NCI-H446 (cell line): ENCODE measurements at regions not wholly inside any gene's neighbourhood (a gene's known extent, or its start where the extent isn't known, plus 50 kb on each side); places are given as distances from the start of the nearest gene placed in this dataset.

Source experiments
- DNase-seq, 2 experiments: peaks; one replicate each; lab custom pipeline; 2025; lab: John Stamatoyannopoulos, UW

GRCh38 chr7:136034132-136034531 lies 57.0 kb upstream of the MTPN start:
- DNase-seq: no peak

- no peak for DNase-seq
These were observed 56.4 kb upstream of the MTPN start for GRCh38 chr7:136033413-136034031.

DNA sequence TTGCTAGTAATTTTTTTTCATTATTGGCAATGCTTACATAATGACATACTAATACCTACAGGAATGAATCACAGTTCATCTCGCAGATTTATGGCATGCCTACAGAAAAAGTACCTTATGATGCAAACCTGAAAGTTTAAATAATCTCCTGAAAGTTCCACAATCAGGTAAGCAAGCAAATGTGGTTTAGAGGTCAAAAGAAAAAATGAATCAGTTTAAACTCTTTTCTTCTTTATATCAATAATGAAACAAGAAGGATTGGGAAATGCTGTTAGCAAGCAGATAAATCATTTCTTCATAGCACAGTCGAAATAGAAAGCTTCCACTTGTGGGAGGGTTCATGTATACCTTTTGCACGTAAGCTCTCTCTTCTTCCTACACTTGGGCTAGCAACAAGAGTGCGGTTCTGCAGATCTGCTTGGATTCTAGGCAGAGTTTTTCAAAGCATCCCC lies 53.7 kb upstream of the MTPN start:
- no peak for DNase-seq

- DNase-seq: no peak
These were observed 53.2 kb upstream of the MTPN start for GRCh38 chr7:136030330-136030729.

DNA sequence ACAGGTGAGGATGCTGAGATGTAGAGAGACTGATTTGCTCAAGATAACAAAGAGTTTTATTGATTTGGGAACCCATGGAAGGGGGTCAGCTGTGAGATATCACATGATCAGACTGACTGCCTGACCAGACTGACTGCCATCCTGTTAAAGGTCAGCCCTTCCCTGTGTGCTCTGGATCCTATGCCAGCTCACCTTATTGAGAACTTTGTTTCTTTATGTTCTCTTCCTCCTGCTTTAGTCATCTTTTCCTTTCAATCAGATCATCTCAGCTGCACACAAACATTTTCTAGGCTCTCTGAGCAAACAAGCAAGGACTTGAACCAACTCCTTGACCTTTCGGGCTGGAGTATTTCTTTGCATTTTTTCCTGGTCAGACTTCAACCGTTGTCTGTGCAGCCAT lies 50.0 kb upstream of the MTPN start:
- DNase-seq: no peak
